H9 (cell line): ENCODE measurements at regions not wholly inside any gene's neighbourhood (a gene's known extent, or its start where the extent isn't known, plus 50 kb on each side); places are given as distances from the start of the nearest gene placed in this dataset.

Experiments used
- DNase-seq: peaks from one replicate; pipeline ENCODE4 v3.0.0-alpha.2; 2017
- H2AFZ ChIP-seq: one replicate; pipeline ENCODE4 v1.6.1; 2013; ENCODE audit warnings: mild to moderate bottlenecking, low read length, control low read depth, moderate library complexity
- H2AK5ac ChIP-seq: 2 replicates; pipeline ENCODE4 v1.6.1; 2013; ENCODE audit warnings: low read length, control low read depth, mixed read lengths; ENCODE audit not compliant: insufficient read length
- H2BK120ac ChIP-seq: one replicate; pipeline ENCODE4 v1.6.1; 2013; ENCODE audit warnings: low read depth, mild to moderate bottlenecking, low read length, control low read depth, inconsistent platforms; ENCODE audit not compliant: poor library complexity, severe bottlenecking
- H2BK12ac ChIP-seq: 2 replicates; pipeline ENCODE4 v1.6.1; 2013; ENCODE audit warnings: low read length, control low read depth, mixed read lengths, low read depth; ENCODE audit not compliant: insufficient read length
- H2BK15ac ChIP-seq: 2 replicates; pipeline ENCODE4 v1.6.1; 2013; ENCODE audit warnings: low read depth, low read length, control low read depth
- H2BK20ac ChIP-seq: one replicate; pipeline ENCODE4 v1.6.1; 2013; ENCODE audit warnings: low read depth, mild to moderate bottlenecking, low read length, control low read depth, inconsistent platforms; ENCODE audit not compliant: poor library complexity, severe bottlenecking
- H2BK5ac ChIP-seq: 2 replicates; pipeline ENCODE4 v1.6.1; 2013; ENCODE audit warnings: low read length, control low read depth, mixed read lengths; ENCODE audit not compliant: insufficient read length
- H3K14ac ChIP-seq: 2 replicates; pipeline ENCODE4 v1.6.1; 2013; ENCODE audit warnings: low read length, control low read depth; ENCODE audit not compliant: insufficient read depth
- H3K18ac ChIP-seq: 2 replicates; pipeline ENCODE4 v1.6.1; 2013; ENCODE audit warnings: low read depth, mild to moderate bottlenecking, mixed read lengths, low read length, control low read depth; ENCODE audit not compliant: insufficient read length
- H3K23ac ChIP-seq: 2 replicates; pipeline ENCODE4 v1.6.1; 2013; ENCODE audit warnings: low read length, control low read depth, mixed read lengths, low read depth; ENCODE audit not compliant: insufficient read length
- H3K23me2 ChIP-seq: 2 replicates; pipeline ENCODE4 v1.6.1; 2013; ENCODE audit warnings: low read depth, mild to moderate bottlenecking, mixed read lengths, low read length, control low read depth; ENCODE audit not compliant: insufficient read length, poor library complexity, severe bottlenecking
- H3K27ac ChIP-seq: 2 replicates; pipeline ENCODE4 v1.5.1; 2013; ENCODE audit warnings: low read length, control low read depth, mixed read lengths, low read depth; ENCODE audit not compliant: insufficient read length
- H3K27me3 ChIP-seq: 2 replicates; pipeline ENCODE4 v1.6.1; 2013; ENCODE audit warnings: low read length, control low read depth, inconsistent platforms; ENCODE audit not compliant: insufficient read depth
- H3K4ac ChIP-seq: 2 replicates; pipeline ENCODE4 v1.6.1; 2013; ENCODE audit warnings: low read depth, mild to moderate bottlenecking, control low read depth, inconsistent platforms, low read length, moderate library complexity
- H3K4me1 ChIP-seq: 2 replicates; pipeline ENCODE4 v1.6.1; 2013; ENCODE audit warnings: low read length, control low read depth, inconsistent platforms; ENCODE audit not compliant: insufficient read depth
- H3K4me2 ChIP-seq: 2 replicates; pipeline ENCODE4 v1.6.1; 2013; ENCODE audit warnings: low read length, control low read depth, mixed read lengths; ENCODE audit not compliant: insufficient read length, insufficient read depth
- H3K56ac ChIP-seq: 2 replicates; pipeline ENCODE4 v1.6.1; 2013; ENCODE audit warnings: low read depth, mild to moderate bottlenecking, mixed read lengths, low read length, control low read depth; ENCODE audit not compliant: insufficient read length
- H3K79me1 ChIP-seq: 2 replicates; pipeline ENCODE4 v1.6.1; 2013; ENCODE audit warnings: low read depth, mild to moderate bottlenecking, moderate library complexity, low read length, control low read depth, inconsistent platforms; ENCODE audit not compliant: insufficient read depth, poor library complexity, severe bottlenecking
- H3K79me2 ChIP-seq: 2 replicates; pipeline ENCODE4 v1.6.1; 2013; ENCODE audit warnings: low read length, control low read depth, inconsistent platforms; ENCODE audit not compliant: insufficient read depth
- H3K9ac ChIP-seq: 2 replicates; pipeline ENCODE4 v1.6.1; 2013; ENCODE audit warnings: low read length, control low read depth, mixed read lengths; ENCODE audit not compliant: insufficient read length; ENCODE audit errors: extremely low read depth
- H3K9me3 ChIP-seq: one replicate; pipeline ENCODE4 v1.6.1; 2013; ENCODE audit warnings: low read depth, low read length, inconsistent platforms; ENCODE audit not compliant: control insufficient read depth
- H3T11ph ChIP-seq: one replicate; pipeline ENCODE4 v1.6.1; 2013; ENCODE audit warnings: mild to moderate bottlenecking, low read length, control low read depth, inconsistent platforms
- H4K20me1 ChIP-seq: one replicate; pipeline ENCODE4 v1.6.1; 2013; ENCODE audit not compliant: control insufficient read depth, insufficient read length, insufficient read depth
- H4K5ac ChIP-seq: 2 replicates; pipeline ENCODE4 v1.6.1; 2013; ENCODE audit warnings: low read depth, mild to moderate bottlenecking, mixed read lengths, low read length, control low read depth; ENCODE audit not compliant: insufficient read length
- H4K8ac ChIP-seq: replicated peaks from 2 replicates; pipeline ENCODE4 v1.6.1; 2013; ENCODE audit warnings: low read length, control low read depth, mixed read lengths, low read depth; ENCODE audit not compliant: insufficient read length
- H4K91ac ChIP-seq: 2 replicates; pipeline ENCODE4 v1.6.1; 2013; ENCODE audit warnings: low read depth, mild to moderate bottlenecking, moderate library complexity, mixed read lengths, low read length, control low read depth; ENCODE audit not compliant: insufficient read length
- H3K27ac Mint-ChIP-seq, 3 experiments: 2 replicates in 2 of 3; 3 replicates in 1 of 3; pipeline ENCODE4 v1.8.0; 2020 to 2021; ENCODE audit warnings: mixed read lengths in 3 of 3, mild to moderate bottlenecking in 1 of 3, moderate library complexity in 1 of 3
- H3K27me3 Mint-ChIP-seq: 2 replicates; pipeline ENCODE4 v1.8.0; 2021; ENCODE audit warnings: low read depth, mild to moderate bottlenecking, moderate library complexity, mixed read lengths
- H3K36me3 Mint-ChIP-seq, 3 experiments: 2 replicates in 2 of 3; 3 replicates in 1 of 3; pipeline ENCODE4 v1.8.0; 2020 to 2021; ENCODE audit warnings: low read depth in 3 of 3, mixed read lengths in 3 of 3; ENCODE audit not compliant: insufficient read depth in 1 of 3
- H3K4me1 Mint-ChIP-seq, 2 experiments: 2 replicates each; pipeline ENCODE4 v1.8.0; 2020; ENCODE audit warnings: mixed read lengths in 2 of 2
- H3K4me3 Mint-ChIP-seq, 2 experiments: 2 replicates in 1 of 2; 3 replicates in 1 of 2; pipeline ENCODE4 v1.8.0; 2020 to 2021; ENCODE audit warnings: mild to moderate bottlenecking in 2 of 2, mixed read lengths in 2 of 2, moderate library complexity in 1 of 2
- H3K9me3 Mint-ChIP-seq, 2 experiments: 2 replicates in 1 of 2; 3 replicates in 1 of 2; pipeline ENCODE4 v1.8.0; 2020; ENCODE audit warnings: mild to moderate bottlenecking in 2 of 2, mixed read lengths in 2 of 2, moderate library complexity in 1 of 2
- WGBS: extraction: QIAGEN DNeasy Blood & Tissue Kit; methylation state at CpG from one replicate; pipeline ENCODE4 v1.1.7; 2013; ENCODE audit warnings: missing lambda C conversion rate, low lambda C conversion rate, mixed read lengths; ENCODE audit not compliant: insufficient read length; ENCODE audit errors: extremely low coverage; 5-methylcytosine and 5-hydroxymethylcytosine counted together
- TF ChIP-seq, protein P1 (sequence below): fragments of 200-600 bp; sonication (generic); conservative IDR thresholded peaks from 3 replicates; pipeline ENCODE4 v1.8.0; 2021; ENCODE audit warnings: antibody characterized with exemption, mild to moderate bottlenecking

- no peak overlapping the region for H3K4me2 ChIP-seq
- no peak for DNase-seq
- H3K27ac Mint-ChIP-seq: peak overlapping the region in 2 of 3 experiments; percentile 3 to 61; a peak in 3 of 7 replicates
Measured at GRCh38 chr5:168153263-168153875, 138.1 kb upstream of the WWC1 start.

More at GRCh38 chr5:168153263-168153875, 138.1 kb upstream of the WWC1 start:
- H2BK5ac ChIP-seq: no peak overlapping the region
- TF ChIP-seq, protein P1, sequence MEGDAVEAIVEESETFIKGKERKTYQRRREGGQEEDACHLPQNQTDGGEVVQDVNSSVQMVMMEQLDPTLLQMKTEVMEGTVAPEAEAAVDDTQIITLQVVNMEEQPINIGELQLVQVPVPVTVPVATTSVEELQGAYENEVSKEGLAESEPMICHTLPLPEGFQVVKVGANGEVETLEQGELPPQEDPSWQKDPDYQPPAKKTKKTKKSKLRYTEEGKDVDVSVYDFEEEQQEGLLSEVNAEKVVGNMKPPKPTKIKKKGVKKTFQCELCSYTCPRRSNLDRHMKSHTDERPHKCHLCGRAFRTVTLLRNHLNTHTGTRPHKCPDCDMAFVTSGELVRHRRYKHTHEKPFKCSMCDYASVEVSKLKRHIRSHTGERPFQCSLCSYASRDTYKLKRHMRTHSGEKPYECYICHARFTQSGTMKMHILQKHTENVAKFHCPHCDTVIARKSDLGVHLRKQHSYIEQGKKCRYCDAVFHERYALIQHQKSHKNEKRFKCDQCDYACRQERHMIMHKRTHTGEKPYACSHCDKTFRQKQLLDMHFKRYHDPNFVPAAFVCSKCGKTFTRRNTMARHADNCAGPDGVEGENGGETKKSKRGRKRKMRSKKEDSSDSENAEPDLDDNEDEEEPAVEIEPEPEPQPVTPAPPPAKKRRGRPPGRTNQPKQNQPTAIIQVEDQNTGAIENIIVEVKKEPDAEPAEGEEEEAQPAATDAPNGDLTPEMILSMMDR: no peak
- H3K23me2 ChIP-seq: no peaks in the 10 kb centered on the region
- no peak overlapping the region for H2BK15ac ChIP-seq
- no peak overlapping the region for H2AK5ac ChIP-seq
- no peak overlapping the region for H4K5ac ChIP-seq
- H3K27ac ChIP-seq: no peak overlapping the region
- H4K8ac ChIP-seq: no peak overlapping the region
- no peak overlapping the region for H3K14ac ChIP-seq
- no peaks in the 10 kb centered on the region for H3K9me3 Mint-ChIP-seq
- H3K79me2 ChIP-seq: no peaks in the 10 kb centered on the region
- no peaks in the 10 kb centered on the region for H3K9me3 ChIP-seq
- no peak overlapping the region for H3K9ac ChIP-seq
- no peak overlapping the region for H3T11ph ChIP-seq
- no peaks in the 10 kb centered on the region for H3K27me3 ChIP-seq
- H3K18ac ChIP-seq: no peak overlapping the region
- H3K4me3 Mint-ChIP-seq: no peak overlapping the region
- no peaks in the 10 kb centered on the region for H4K20me1 ChIP-seq
- no peak overlapping the region for H3K56ac ChIP-seq
- H3K27me3 Mint-ChIP-seq: peaks cover 4% of the 10 kb centered on the region
- no peak overlapping the region for H4K91ac ChIP-seq
- no peaks in the 10 kb centered on the region for H3K36me3 Mint-ChIP-seq
- no peaks in the 10 kb centered on the region for H3K79me1 ChIP-seq
- H2BK20ac ChIP-seq: no peak overlapping the region
- H2AFZ ChIP-seq: no peak overlapping the region
- H2BK12ac ChIP-seq: no peak overlapping the region
- WGBS: no CpG with 5 or more reads among the region's 7 CpGs
- 0 out of 2 replicates have a peak, but pooled peaks cover 4% of the 10 kb centered on the region for H3K4me1 ChIP-seq
- H3K23ac ChIP-seq: no peak overlapping the region
- H3K4me1 Mint-ChIP-seq: peaks cover 26 to 36% of the 10 kb centered on the region in 2 experiments
- H3K4ac ChIP-seq: no peak overlapping the region
- H2BK120ac ChIP-seq: no peak overlapping the region
